Astrocyte of the cerebellum (primary cell): ENCODE measurements at regions not wholly inside any gene's neighbourhood (a gene's known extent, or its start where the extent isn't known, plus 50 kb on each side); places are given as distances from the start of the nearest gene placed in this dataset.

Experiments used
- DNase-seq: peaks from one replicate; pipeline ENCODE4 v3.0.0-alpha.2; 2011; ENCODE audit warnings: low read depth
- H3K4me3 ChIP-seq: 2 replicates; pipeline ENCODE4 v1.5.1; 2011; ENCODE audit warnings: mild to moderate bottlenecking, low read depth, low read length, moderate library complexity
- CTCF ChIP-seq: IDR thresholded peaks from 2 replicates; pipeline ENCODE4 v1.5.1; 2012; ENCODE audit warnings: low read length, low read depth, moderate library complexity, mild to moderate bottlenecking; ENCODE audit errors: missing control alignments
- in situ Hi-C: cut with HindIII; loops from 2 replicates; pipeline ENCODE4 v1.10.0; 2017; ENCODE audit warnings: low sequenced_read_pairs

DNA sequence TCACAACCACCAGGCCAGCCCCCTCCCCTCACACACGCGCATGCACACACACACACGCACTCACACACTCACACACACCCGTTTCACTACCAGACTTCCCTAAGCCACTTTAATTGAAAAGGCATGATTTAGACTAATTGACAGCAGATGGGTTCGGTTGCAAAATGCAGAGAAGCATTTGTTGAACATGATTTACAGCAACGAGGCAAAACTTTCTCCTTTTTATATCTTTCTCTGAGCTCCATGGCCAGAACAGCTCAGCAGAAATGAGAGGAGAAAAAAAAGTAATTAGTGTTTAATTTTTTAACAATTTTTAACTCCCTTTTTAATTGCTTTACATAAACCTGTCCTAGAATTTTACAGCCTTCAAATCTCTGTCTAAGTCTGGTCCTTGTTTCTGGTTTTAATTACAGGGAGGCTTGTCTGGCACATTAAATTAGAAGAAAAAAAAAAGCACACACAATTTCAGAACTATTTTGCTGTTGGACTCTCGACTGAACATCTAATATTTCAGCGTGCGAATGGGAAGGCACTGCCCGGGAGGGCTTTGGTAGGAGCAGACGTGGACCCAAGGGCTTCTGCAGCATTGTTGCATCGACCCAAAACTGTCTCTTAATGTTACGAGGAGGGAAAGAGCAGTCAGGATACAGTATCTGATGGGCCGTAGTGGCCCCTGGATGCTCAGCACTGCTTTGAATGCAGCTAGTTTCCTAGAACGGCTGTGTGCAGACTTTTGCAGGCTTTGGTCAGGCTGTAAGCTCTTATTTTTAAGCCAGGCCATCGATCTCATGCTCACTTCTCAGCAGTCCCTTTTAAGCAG lies 255.9 kb downstream of the SOX9 start:
- no peak for DNase-seq
- in situ Hi-C loops: no loop called here
- no peak for TF ChIP-seq CTCF
- H3K4me3 ChIP-seq: no peak overlapping the region

GRCh38 chr17:72378414-72379390 lies 257.9 kb downstream of the SOX9 start:
- no peak for DNase-seq
- no peak overlapping the region for H3K4me3 ChIP-seq
- TF ChIP-seq CTCF: no peak
- in situ Hi-C loops: no loop called here

GRCh38 chr17:72379516-72379915 lies 258.7 kb downstream of the SOX9 start:
- no peak for TF ChIP-seq CTCF
- no peak overlapping the region for H3K4me3 ChIP-seq
- in situ Hi-C loops: no loop called here
- no peak for DNase-seq

DNA sequence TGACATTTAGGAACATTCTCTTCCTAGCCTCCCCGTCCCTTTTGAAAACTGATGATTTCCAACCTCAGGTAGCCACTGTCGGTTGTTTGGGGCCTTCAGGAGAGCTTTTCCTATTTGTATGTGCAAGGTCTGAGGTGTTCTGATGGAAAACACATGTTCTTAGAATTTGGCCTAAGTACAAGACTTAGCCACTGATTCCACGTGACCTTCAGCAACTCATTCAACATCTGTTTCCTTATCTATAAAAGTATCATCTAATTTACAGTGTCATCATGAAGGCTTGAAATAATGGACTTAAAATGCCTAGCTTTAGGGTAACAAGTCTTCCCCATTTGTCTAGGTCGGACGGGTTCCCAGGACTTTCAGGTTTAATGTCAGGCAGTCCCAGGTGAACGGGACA lies 259.3 kb downstream of the SOX9 start:
- in situ Hi-C loops: no loop called here
- TF ChIP-seq CTCF: no peak

GRCh38 chr17:72380737-72381136 lies 259.9 kb downstream of the SOX9 start:
- no peak for DNase-seq
- no peak for TF ChIP-seq CTCF
- in situ Hi-C loops: no loop called here
- no peak overlapping the region for H3K4me3 ChIP-seq

More for the DNA sequence above, 259.3 kb downstream of the SOX9 start:
- H3K4me3 ChIP-seq: no peak overlapping the region
- no peak for DNase-seq

DNA sequence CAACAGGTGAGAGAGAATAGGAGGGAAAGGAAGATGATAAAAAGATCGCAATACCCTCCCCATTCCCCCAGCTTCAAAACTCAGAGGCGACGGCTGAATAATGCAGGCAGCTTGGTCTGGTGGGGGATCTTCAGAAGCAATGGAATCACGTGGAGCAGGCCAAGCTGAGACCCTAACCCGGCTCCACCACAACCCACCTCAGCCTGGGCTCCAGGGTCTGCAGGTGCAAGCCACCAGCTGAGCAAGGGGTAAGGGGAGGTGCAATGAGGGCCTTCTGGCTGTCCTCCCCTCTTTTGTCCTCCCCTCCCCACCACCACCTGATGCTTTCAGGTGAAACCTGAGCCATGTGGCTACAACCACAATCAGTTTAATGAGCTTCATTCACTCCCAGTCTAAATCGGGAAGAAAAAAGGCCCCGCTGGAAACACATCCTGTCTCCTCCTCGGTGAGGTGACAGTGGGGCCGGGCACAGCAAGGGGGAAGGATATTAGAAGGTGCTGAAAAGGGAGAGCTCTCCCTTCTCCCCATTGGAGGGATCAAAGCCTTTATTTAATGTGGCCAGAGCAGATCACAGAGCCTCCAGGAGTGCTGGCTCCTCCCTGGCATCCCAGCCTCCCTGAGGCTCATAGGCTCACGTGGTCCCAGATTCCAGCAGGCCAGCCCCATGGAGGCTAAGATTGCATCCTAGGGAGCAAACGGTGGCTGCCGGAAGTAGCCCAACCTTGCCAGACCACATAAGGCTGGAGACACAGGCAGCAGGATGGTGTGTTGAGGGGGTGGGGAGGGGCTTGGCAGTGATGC lies 261.0 kb downstream of the SOX9 start:
- in situ Hi-C loops: no loop called here
- no peak for DNase-seq
- TF ChIP-seq CTCF: no peak
- H3K4me3 ChIP-seq: no peak overlapping the region
